GM19463 (cell line): ENCODE measurements at regions not wholly inside any gene's neighbourhood (a gene's known extent, or its start where the extent isn't known, plus 50 kb on each side); places are given as distances from the start of the nearest gene placed in this dataset.
"Not testable (repeated sequence)": the region's sequence is repeated elsewhere in the genome, so short reads cannot be mapped to it uniquely, and the experiment has no call there.

ENCODE experiments used
- ATAC-seq: cut with Tn5 transposase; IDR thresholded peaks from one replicate; pipeline ENCODE4 v1.9.1; 2021; ENCODE audit warnings: mild to moderate bottlenecking, moderate library complexity; ENCODE audit not compliant: unreplicated experiment

GRCh38 chr1:98575955-98576354 lies 85.6 kb upstream of the SNX7 start:
- ATAC-seq: no peak

- ATAC-seq: no peak
Observed at GRCh38 chr1:98565951-98566350, 95.6 kb upstream of the SNX7 start.

DNA sequence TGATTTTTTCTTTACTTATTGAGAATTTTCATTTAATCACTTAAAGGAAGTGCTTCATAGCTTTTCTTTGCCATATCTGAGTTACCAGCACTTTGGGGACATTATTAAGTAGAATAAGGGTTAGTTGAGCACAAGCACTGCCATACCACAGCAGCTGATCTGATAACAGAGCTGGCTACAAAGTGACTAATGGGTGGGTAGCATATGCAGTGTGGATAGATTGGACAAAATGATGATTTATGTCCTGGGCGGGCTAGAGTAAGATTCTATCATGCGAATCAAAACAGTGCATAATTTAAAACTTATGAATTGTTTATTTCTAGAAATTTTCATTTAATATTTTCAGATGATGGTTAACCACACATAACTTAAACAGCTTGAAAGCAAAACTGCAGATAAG lies 102.2 kb upstream of the SNX7 start:
- no peak for ATAC-seq

DNA sequence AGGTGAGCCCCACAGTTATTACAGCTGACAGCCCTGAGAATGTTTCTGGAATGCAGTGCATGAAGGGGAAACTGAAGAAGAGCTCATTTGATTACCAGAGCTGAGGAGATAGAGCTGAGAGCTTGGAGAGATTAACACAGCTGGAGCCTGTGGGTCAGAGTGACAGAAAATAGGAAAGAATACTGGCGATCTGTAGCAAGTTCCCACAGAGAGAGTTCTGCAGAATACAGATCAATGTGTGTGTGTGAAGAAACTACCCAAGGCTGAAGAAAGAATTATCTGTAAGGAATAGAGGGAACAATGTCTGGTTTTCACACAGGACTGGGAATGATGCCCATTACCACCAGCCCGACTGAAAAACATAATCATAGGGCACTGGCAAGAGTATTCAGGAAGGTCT lies 103.6 kb upstream of the SNX7 start:
- no peak for ATAC-seq

- ATAC-seq: no peak
Observed at GRCh38 chr1:98556521-98557158, 104.9 kb upstream of the SNX7 start.

GRCh38 chr1:98555814-98556213 lies 105.7 kb upstream of the SNX7 start:
- no peak for ATAC-seq

DNA sequence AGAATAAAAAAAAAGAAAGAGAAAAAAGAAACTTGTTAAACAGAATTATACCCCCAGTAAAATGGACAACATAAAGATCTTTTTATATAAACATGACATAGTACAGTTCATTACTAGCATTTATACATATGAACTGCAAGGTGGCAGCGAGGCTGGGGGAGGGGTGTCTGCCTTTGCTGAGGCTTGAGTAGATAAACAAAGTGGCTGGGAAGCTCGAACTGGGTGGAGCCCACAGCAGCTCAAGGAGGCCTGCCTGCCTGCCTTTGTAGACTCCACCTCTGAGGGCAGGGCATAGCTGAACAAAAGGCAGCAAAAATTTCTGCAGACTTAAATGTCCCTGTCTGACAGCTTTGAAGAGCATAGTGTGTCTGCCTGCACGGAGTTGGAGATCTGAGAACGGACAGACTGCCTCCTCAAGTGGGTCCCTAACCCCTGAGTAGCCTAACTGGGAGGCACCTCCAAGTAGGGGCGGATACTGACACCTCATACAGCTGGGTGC lies 108.9 kb upstream of the SNX7 start:
- ATAC-seq: not testable (repeated sequence)

- no peak for ATAC-seq
Observed at GRCh38 chr1:98550076-98550475, 111.4 kb upstream of the SNX7 start.

- no peak for ATAC-seq
Observed at GRCh38 chr1:98546319-98546718, 115.2 kb upstream of the SNX7 start.

DNA sequence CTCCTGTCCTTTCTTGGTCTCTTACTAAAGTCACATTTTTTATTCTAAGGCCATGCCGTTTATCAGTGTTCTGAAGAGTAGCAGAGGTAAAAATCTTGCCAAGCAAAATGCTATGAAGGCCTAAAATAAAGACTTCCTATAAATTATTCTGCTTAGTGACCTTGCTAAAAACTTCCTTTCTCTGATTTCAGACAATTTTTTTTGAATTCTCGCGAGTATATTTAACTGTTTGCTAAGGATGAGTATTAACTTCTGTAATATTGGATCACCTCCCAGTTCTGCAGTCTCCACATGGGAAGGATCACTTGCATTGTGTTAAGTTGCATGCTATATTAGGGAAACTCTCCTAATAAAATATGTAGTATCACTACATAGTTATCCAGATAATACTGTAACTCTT lies 123.4 kb upstream of the SNX7 start:
- ATAC-seq: no peak

DNA sequence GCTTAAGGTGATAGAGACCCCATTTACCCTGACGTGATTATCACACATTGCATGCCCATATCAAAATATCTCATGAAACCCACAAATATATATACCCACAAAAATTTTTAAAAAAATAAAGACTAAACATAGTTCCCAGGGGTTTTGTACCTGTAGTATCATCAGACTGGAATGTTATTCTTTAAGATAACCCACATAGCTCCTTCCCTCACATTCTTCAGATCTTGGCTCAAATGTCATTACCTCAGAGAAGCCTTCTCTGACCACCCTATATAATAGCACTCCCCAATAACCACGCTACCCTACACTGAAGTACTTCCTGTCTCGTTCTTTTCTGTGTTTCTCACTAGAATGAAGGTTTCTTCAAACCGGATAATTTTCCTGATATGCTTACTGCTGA lies 138.3 kb upstream of the SNX7 start:
- ATAC-seq: no peak

- no peak for ATAC-seq
Observed at GRCh38 chr1:98516306-98516705, 145.2 kb upstream of the SNX7 start.

- no peak for ATAC-seq
Observed at GRCh38 chr1:98515744-98516143, 145.8 kb upstream of the SNX7 start.

- not testable (repeated sequence) for ATAC-seq
Observed at GRCh38 chr1:98512216-98512615, 149.3 kb upstream of the SNX7 start.

DNA sequence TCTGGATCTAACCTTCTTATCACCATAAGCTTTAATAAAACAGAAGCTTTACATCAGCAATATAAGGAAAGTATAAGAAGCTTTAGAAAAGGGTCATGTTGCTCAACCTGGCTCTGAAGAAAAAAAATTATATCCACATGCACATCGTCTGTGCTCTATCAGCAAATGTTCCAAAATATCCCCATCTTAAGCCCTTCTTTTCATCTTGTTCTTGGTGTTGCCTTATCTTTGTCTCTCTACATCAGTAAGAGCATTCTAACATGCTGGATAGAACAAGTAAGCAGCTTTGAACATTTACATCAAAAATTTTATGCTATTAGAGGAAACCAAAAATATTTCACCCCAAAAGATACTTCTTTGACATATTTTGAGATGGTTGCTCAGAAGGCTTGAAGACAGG lies 157.8 kb upstream of the SNX7 start:
- no peak for ATAC-seq

- ATAC-seq: no peak
Observed at GRCh38 chr1:98502937-98503336, 158.6 kb upstream of the SNX7 start.

DNA sequence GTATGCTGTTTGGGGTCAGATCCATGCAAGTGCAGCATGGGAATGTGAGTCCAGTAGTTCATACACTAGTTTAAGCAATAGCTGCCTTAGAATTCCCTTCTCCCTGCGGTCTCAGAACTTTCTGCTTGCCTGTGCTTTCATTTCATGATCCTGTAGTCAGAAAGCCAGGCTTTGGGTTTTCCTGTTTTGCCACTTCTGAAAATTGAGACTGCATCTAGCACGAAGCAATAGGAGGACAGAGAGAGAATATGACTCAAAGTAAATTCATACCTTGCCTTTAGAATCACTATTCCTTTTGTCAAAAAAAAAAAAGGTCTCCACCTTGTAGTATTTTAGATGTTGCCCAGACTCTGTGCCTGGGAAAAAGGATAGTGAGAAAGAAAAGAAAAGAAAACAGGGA lies 161.2 kb upstream of the SNX7 start:
- ATAC-seq: no peak

DNA sequence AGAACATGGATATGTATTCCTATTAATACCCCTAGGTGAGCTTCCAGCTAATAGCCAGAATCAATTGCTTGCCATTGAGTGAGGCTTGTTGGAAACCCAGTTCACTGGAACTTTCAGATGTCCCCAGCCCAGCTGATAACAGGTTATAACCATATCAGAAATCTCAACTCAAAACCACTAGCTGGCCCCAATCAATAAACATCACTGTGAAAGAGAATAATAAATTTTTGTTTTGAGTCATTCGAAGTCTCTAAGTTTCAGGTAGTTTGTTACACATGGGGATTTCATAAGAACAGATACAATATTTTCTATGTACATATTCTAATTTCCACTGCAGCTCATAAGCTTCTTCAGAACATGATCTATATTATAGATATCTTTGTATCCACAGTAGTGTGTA lies 162.9 kb upstream of the SNX7 start:
- no peak for ATAC-seq

GRCh38 chr1:98497497-98497896 lies 164.0 kb upstream of the SNX7 start:
- no peak for ATAC-seq

- no peak for ATAC-seq
Observed at GRCh38 chr1:98496256-98496995, 165.1 kb upstream of the SNX7 start.

GRCh38 chr1:98493469-98493868 lies 168.1 kb upstream of the SNX7 start:
- no peak for ATAC-seq

DNA sequence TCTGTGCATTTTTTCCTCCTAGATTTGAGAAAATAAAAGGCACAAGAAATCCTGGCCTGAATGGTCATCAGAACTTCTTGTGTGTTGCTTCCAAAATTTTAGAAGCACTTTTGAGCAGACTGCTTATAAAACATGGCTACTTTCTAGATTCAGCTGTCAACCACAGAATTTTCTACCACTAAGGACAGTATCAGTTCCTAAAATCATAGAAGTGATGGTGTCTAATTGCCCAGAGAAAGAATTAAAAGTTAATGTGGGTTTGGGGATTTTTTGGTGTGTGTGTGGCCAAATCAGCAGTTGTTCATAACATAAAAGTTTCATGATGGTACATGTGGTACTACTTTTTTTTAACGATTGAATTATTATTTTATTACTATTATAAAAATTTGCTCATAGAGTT lies 171.4 kb upstream of the SNX7 start:
- ATAC-seq: no peak

DNA sequence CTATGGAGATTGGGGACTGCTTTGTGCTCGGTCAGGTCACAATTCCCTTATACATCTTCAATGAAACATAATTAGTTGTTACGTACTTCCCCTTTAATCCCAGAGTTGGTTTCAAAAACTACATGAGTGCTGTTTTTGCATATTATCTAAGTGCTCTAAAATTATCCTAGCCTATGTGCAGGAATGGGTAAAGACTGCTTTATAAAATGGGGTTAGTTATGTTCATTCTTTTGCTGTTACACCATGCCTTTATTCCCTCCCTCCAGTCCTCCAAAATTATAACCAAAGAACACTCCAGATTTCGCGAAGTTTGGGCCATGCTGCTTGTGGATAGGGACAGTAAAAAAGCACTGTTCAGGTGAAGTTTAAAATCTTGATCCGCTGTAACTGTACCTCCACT lies 173.9 kb upstream of the SNX7 start:
- ATAC-seq: no peak
